ENCODE measurements at regions not wholly inside any gene's neighbourhood (a gene's known extent, or its start where the extent isn't known, plus 50 kb on each side); places are given as distances from the start of the nearest gene placed in this dataset.

GRCh38 chr18:65942104-65942503 is 191.3 kb downstream of the CDH7 start:
- Histone ChIP-seq H3K27me3 (ENCODE audit: insufficient read depth, poor library complexity, severe bottlenecking) (no peaks in the 10 kb centered on the region), H3K4me3 (replicated peaks; ENCODE audit: insufficient read depth, low read length) (no peak overlapping the region), H3K27ac (replicated peaks) (no peak overlapping the region)
- no peak for DNase-seq (ENCODE audit: low read depth in 1 of 2, low spot score in 1 of 2)
- no peak for TF ChIP-seq SPI1 (IDR thresholded peaks at IDR 0.05; ENCODE audit: borderline replicate concordance, low read depth)

DNA sequence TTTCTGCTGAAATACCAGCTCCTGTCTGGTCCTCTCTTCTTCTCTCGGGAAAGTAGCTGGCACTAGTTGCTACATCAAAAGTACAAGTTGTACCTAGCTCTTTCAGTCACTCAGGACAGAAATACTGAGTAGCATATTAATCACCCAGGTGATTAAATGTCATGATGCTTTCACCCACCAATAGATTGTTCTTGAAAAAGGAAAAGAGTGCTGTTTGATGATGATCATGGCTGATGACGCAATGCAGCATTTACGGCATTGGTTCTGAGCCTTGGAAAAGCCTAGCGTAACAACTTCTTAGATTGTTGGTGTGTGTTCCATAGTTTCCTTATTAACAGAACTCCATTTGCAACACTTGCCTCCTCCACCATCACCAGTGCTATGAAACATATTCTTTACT is 190.7 kb downstream of the CDH7 start:
- no peaks in the 10 kb centered on the region for H3K27me3 ChIP-seq (ENCODE audit: insufficient read depth, poor library complexity, severe bottlenecking)
- no peak for DNase-seq (ENCODE audit: low read depth in 1 of 2, low spot score in 1 of 2)
- TF ChIP-seq, protein P1, sequence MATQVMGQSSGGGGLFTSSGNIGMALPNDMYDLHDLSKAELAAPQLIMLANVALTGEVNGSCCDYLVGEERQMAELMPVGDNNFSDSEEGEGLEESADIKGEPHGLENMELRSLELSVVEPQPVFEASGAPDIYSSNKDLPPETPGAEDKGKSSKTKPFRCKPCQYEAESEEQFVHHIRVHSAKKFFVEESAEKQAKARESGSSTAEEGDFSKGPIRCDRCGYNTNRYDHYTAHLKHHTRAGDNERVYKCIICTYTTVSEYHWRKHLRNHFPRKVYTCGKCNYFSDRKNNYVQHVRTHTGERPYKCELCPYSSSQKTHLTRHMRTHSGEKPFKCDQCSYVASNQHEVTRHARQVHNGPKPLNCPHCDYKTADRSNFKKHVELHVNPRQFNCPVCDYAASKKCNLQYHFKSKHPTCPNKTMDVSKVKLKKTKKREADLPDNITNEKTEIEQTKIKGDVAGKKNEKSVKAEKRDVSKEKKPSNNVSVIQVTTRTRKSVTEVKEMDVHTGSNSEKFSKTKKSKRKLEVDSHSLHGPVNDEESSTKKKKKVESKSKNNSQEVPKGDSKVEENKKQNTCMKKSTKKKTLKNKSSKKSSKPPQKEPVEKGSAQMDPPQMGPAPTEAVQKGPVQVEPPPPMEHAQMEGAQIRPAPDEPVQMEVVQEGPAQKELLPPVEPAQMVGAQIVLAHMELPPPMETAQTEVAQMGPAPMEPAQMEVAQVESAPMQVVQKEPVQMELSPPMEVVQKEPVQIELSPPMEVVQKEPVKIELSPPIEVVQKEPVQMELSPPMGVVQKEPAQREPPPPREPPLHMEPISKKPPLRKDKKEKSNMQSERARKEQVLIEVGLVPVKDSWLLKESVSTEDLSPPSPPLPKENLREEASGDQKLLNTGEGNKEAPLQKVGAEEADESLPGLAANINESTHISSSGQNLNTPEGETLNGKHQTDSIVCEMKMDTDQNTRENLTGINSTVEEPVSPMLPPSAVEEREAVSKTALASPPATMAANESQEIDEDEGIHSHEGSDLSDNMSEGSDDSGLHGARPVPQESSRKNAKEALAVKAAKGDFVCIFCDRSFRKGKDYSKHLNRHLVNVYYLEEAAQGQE (IDR thresholded peaks at IDR 0.05; ENCODE audit: insufficient replicate concordance, low read depth), result no peak
- TF ChIP-seq SPI1 (IDR thresholded peaks at IDR 0.05; ENCODE audit: borderline replicate concordance, low read depth), result no peak
- TF ChIP-seq GABPA (IDR thresholded peaks at IDR 0.05; ENCODE audit: low read depth), result no peak
- TF ChIP-seq POLR2AphosphoS5 (IDR thresholded peaks at IDR 0.05; ENCODE audit: low read depth), result no peak
- TF ChIP-seq CTCF (IDR thresholded peaks at IDR 0.05; ENCODE audit: insufficient read depth, low read length), result no peak
- H3K4me3 ChIP-seq (replicated peaks; ENCODE audit: insufficient read depth, low read length), result no peak overlapping the region
- no peak overlapping the region for H3K27ac ChIP-seq (replicated peaks)

Measured in HL-60 (cell line).